CD4-positive, CD25-positive, alpha-beta regulatory T cell (primary cell): ENCODE measurements at regions not wholly inside any gene's neighbourhood (a gene's known extent, or its start where the extent isn't known, plus 50 kb on each side); places are given as distances from the start of the nearest gene placed in this dataset.

Experiments used
- ATAC-seq, 2 donors: fragments of 150-1000 bp; cut with Tn5 transposase; one replicate each; pipeline ENCODE4 v1.10.0; 2021; ENCODE audit warnings: low read depth in 2 of 2, moderate number of reproducible peaks in 2 of 2, moderate library complexity in 1 of 2
- DNase-seq, 3 donors: peaks; one replicate each; pipeline versions ENCODE4 v3.0.0 to v3.0.0-alpha.2; 2012 to 2022; ENCODE audit warnings: mixed read lengths in 1 of 3
- H3K27ac ChIP-seq: one replicate; pipeline ENCODE4 v1.7.0; 2013; ENCODE audit warnings: mild to moderate bottlenecking, low read length; ENCODE audit not compliant: insufficient read depth, poor library complexity, severe bottlenecking
- H3K27me3 ChIP-seq: one replicate; pipeline ENCODE4 v1.7.0; 2013; ENCODE audit warnings: low read length; ENCODE audit not compliant: control insufficient read depth, insufficient read depth
- H3K36me3 ChIP-seq: one replicate; pipeline ENCODE4 v1.7.0; 2013; ENCODE audit warnings: mild to moderate bottlenecking, low read length, moderate library complexity; ENCODE audit not compliant: control insufficient read depth, insufficient read depth
- H3K4me1 ChIP-seq: 2 replicates; pipeline ENCODE4 v1.7.0; 2013; ENCODE audit warnings: mild to moderate bottlenecking, low read length; ENCODE audit not compliant: insufficient read depth, control insufficient read depth, poor library complexity, severe bottlenecking
- H3K4me3 ChIP-seq: one replicate; pipeline ENCODE4 v1.7.0; 2013; ENCODE audit warnings: low read depth, mild to moderate bottlenecking, low read length, moderate library complexity
- H3K9me3 ChIP-seq, 2 experiments: 1 replicate in 1 of 2; 2 replicates in 1 of 2; pipeline ENCODE4 v1.7.0; 2013; ENCODE audit warnings: low read length in 2 of 2, mild to moderate bottlenecking in 1 of 2, moderate library complexity in 1 of 2; ENCODE audit not compliant: control insufficient read depth in 2 of 2
- H3K27ac Mint-ChIP-seq, 3 donors: one replicate each; pipeline ENCODE4 v1.8.0; 2020 to 2022; ENCODE audit warnings: mild to moderate bottlenecking in 3 of 3, mixed read lengths in 3 of 3, moderate library complexity in 2 of 3
- H3K27me3 Mint-ChIP-seq: one replicate; pipeline ENCODE4 v1.8.0; 2022; ENCODE audit warnings: mild to moderate bottlenecking, mixed read lengths
- H3K36me3 Mint-ChIP-seq: one replicate; pipeline ENCODE4 v1.8.0; 2020; ENCODE audit warnings: mixed read lengths
- H3K4me1 Mint-ChIP-seq, 4 donors: one replicate each; pipeline ENCODE4 v1.8.0; 2020 to 2022; ENCODE audit warnings: mixed read lengths in 4 of 4, mild to moderate bottlenecking in 1 of 4
- H3K4me3 Mint-ChIP-seq, 4 donors: one replicate each; pipeline ENCODE4 v1.8.0; 2020 to 2022; ENCODE audit warnings: mild to moderate bottlenecking in 4 of 4, mixed read lengths in 4 of 4, moderate library complexity in 3 of 4
- H3K9me3 Mint-ChIP-seq, 7 donors: one replicate each; pipeline ENCODE4 v1.8.0; 2020 to 2022; ENCODE audit warnings: mixed read lengths in 7 of 7, mild to moderate bottlenecking in 3 of 7, moderate library complexity in 2 of 7

- H3K36me3 Mint-ChIP-seq, result no peaks in the 10 kb centered on the region
- H3K27ac Mint-ChIP-seq, result no peak overlapping the region
- Histone ChIP-seq H3K27me3 (no peaks in the 10 kb centered on the region), H3K4me3 (no peak overlapping the region), H3K9me3 (peaks cover 0 to 2% of the 10 kb centered on the region in 2 experiments), H3K27ac (no peak overlapping the region), H3K4me1 (no peaks in the 10 kb centered on the region), H3K36me3 (no peaks in the 10 kb centered on the region)
- no peak for DNase-seq
- H3K4me3 Mint-ChIP-seq, result no peak overlapping the region
- no peak for ATAC-seq
- H3K27me3 Mint-ChIP-seq, result no peaks in the 10 kb centered on the region
- H3K4me1 Mint-ChIP-seq, result no peaks in the 10 kb centered on the region
- H3K9me3 Mint-ChIP-seq, result peaks cover 0 to 8% (median 3%) of the 10 kb centered on the region in 7 donors
Measured at GRCh38 chr9:28616310-28616709, 1043.0 kb upstream of the C9orf72 start.

DNA sequence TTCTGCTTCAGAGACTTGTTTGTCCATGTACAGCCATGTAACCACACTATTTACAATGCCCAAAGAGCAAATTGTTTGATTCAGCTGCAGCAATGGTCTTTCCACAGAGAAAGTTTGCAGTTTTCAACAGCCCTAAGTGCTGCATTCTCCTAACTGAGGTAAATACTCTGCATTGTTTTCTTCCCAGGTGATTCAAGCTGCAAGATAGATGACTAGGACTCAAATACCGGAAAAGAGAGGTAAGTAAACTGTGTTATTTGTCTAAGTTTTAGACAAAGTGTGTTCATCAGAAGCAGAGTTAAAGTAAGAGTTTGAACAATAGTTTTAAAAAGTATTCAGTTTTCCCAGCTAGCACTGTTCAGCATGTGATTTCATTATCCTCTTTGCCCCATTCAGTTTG lies 1046.7 kb upstream of the C9orf72 start:
- ATAC-seq (no peak), DNase-seq (no peak)
- H3K36me3 Mint-ChIP-seq, result no peaks in the 10 kb centered on the region
- H3K4me1 Mint-ChIP-seq, result no peaks in the 10 kb centered on the region
- peaks cover 0 to 23% (median 0%) of the 10 kb centered on the region in 7 donors for H3K9me3 Mint-ChIP-seq
- Histone ChIP-seq H3K36me3 (no peaks in the 10 kb centered on the region), H3K27me3 (no peaks in the 10 kb centered on the region), H3K4me1 (no peaks in the 10 kb centered on the region), H3K4me3 (no peak overlapping the region), H3K9me3 (no peaks in the 10 kb centered on the region), H3K27ac (no peak overlapping the region)
- H3K27me3 Mint-ChIP-seq, result no peaks in the 10 kb centered on the region
- H3K27ac Mint-ChIP-seq, result no peak overlapping the region
- no peak overlapping the region for H3K4me3 Mint-ChIP-seq

- Mint-ChIP-seq H3K4me3 (no peak overlapping the region), H3K9me3 (peaks cover 0 to 23% (median 0%) of the 10 kb centered on the region in 7 donors), H3K27me3 (no peaks in the 10 kb centered on the region), H3K4me1 (no peaks in the 10 kb centered on the region), H3K27ac (no peak overlapping the region), H3K36me3 (no peaks in the 10 kb centered on the region)
- DNase-seq (no peak), ATAC-seq (no peak)
- H3K4me1 ChIP-seq, result no peaks in the 10 kb centered on the region
- H3K9me3 ChIP-seq, result no peaks in the 10 kb centered on the region
- H3K4me3 ChIP-seq, result no peak overlapping the region
- no peaks in the 10 kb centered on the region for H3K36me3 ChIP-seq
- no peaks in the 10 kb centered on the region for H3K27me3 ChIP-seq
- no peak overlapping the region for H3K27ac ChIP-seq
Measured at GRCh38 chr9:28620661-28621060, 1047.4 kb upstream of the C9orf72 start.

GRCh38 chr9:28624771-28625170 lies 1051.5 kb upstream of the C9orf72 start:
- Histone ChIP-seq H3K9me3 (no peaks in the 10 kb centered on the region), H3K4me1 (no peaks in the 10 kb centered on the region), H3K27ac (no peak overlapping the region), H3K4me3 (no peak overlapping the region), H3K27me3 (no peaks in the 10 kb centered on the region), H3K36me3 (no peaks in the 10 kb centered on the region)
- Mint-ChIP-seq H3K4me3 (no peak overlapping the region), H3K27me3 (no peaks in the 10 kb centered on the region), H3K4me1 (no peaks in the 10 kb centered on the region), H3K36me3 (no peaks in the 10 kb centered on the region), H3K27ac (no peak overlapping the region), H3K9me3 (peaks cover 0 to 27% (median 3%) of the 10 kb centered on the region in 7 donors)
- ATAC-seq (no peak), DNase-seq (no peak)

GRCh38 chr9:28628031-28628430 lies 1054.8 kb upstream of the C9orf72 start:
- H3K9me3 ChIP-seq, result peaks cover 0 to 2% of the 10 kb centered on the region in 2 experiments
- Mint-ChIP-seq H3K36me3 (no peaks in the 10 kb centered on the region), H3K27me3 (no peaks in the 10 kb centered on the region), H3K9me3 (peaks cover 0 to 26% (median 6%) of the 10 kb centered on the region in 7 donors), H3K27ac (no peak overlapping the region), H3K4me1 (no peaks in the 10 kb centered on the region), H3K4me3 (no peak overlapping the region)
- no peaks in the 10 kb centered on the region for H3K27me3 ChIP-seq
- H3K4me1 ChIP-seq, result no peaks in the 10 kb centered on the region
- no peak overlapping the region for H3K4me3 ChIP-seq
- DNase-seq, result no peak
- no peak for ATAC-seq
- H3K36me3 ChIP-seq, result no peaks in the 10 kb centered on the region
- no peak overlapping the region for H3K27ac ChIP-seq

DNA sequence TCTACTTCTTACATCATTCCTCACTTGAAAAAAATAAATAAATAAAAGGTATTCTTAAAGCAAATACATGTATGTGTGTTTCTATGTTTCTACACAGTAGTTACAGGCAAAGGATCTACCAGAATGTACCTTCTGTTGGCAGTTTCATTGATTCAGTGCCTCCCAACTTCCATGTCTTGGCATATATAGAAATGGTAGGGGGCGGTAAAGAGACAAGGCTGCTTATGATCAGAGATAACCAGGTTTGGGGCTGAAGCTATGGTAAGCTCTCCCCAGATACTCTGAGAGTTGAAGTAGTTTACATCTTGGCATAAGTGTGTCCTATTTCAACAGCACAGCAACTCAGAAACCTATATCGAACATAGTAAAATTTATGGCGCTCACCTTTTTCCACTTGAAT lies 1075.4 kb upstream of the C9orf72 start:
- no peaks in the 10 kb centered on the region for H3K36me3 ChIP-seq
- peaks cover 0 to 13% (median 2%) of the 10 kb centered on the region in 7 donors for H3K9me3 Mint-ChIP-seq
- H3K4me1 Mint-ChIP-seq, result no peaks in the 10 kb centered on the region
- no peaks in the 10 kb centered on the region for H3K9me3 ChIP-seq
- no peak overlapping the region for H3K4me3 Mint-ChIP-seq
- H3K4me3 ChIP-seq, result no peak overlapping the region
- H3K36me3 Mint-ChIP-seq, result no peaks in the 10 kb centered on the region
- no peaks in the 10 kb centered on the region for H3K4me1 ChIP-seq
- H3K27me3 ChIP-seq, result no peaks in the 10 kb centered on the region
- no peak overlapping the region for H3K27ac ChIP-seq
- H3K27ac Mint-ChIP-seq, result no peak overlapping the region
- H3K27me3 Mint-ChIP-seq, result no peaks in the 10 kb centered on the region
- DNase-seq, result no peak
- no peak for ATAC-seq

- no peaks in the 10 kb centered on the region for H3K36me3 Mint-ChIP-seq
- DNase-seq (no peak), ATAC-seq (no peak)
- no peak overlapping the region for H3K4me3 Mint-ChIP-seq
- no peak overlapping the region for H3K27ac ChIP-seq
- H3K4me3 ChIP-seq, result no peak overlapping the region
- H3K9me3 ChIP-seq, result no peaks in the 10 kb centered on the region
- H3K4me1 ChIP-seq, result no peaks in the 10 kb centered on the region
- no peaks in the 10 kb centered on the region for H3K27me3 ChIP-seq
- no peaks in the 10 kb centered on the region for H3K4me1 Mint-ChIP-seq
- H3K36me3 ChIP-seq, result no peaks in the 10 kb centered on the region
- no peaks in the 10 kb centered on the region for H3K27me3 Mint-ChIP-seq
- H3K27ac Mint-ChIP-seq, result no peak overlapping the region
- peaks cover 0 to 9% (median 2%) of the 10 kb centered on the region in 7 donors for H3K9me3 Mint-ChIP-seq
Measured at GRCh38 chr9:28650327-28650726, 1077.0 kb upstream of the C9orf72 start.

GRCh38 chr9:28651050-28651722 lies 1077.9 kb upstream of the C9orf72 start:
- ATAC-seq (no peak), DNase-seq (no peak)
- Histone ChIP-seq H3K4me3 (no peak overlapping the region), H3K27ac (no peak overlapping the region), H3K9me3 (no peaks in the 10 kb centered on the region), H3K4me1 (no peaks in the 10 kb centered on the region), H3K36me3 (no peaks in the 10 kb centered on the region), H3K27me3 (no peaks in the 10 kb centered on the region)
- Mint-ChIP-seq H3K4me3 (no peak overlapping the region), H3K27ac (no peak overlapping the region), H3K36me3 (no peaks in the 10 kb centered on the region), H3K27me3 (no peaks in the 10 kb centered on the region), H3K9me3 (peaks cover 0 to 12% (median 2%) of the 10 kb centered on the region in 7 donors), H3K4me1 (no peaks in the 10 kb centered on the region)
